HL-60 (cell line): ENCODE measurements at regions not wholly inside any gene's neighbourhood (a gene's known extent, or its start where the extent isn't known, plus 50 kb on each side); places are given as distances from the start of the nearest gene placed in this dataset.

Experiments used
- CTCF ChIP-seq: IDR thresholded peaks from one replicate; pipeline ENCODE4 v1.5.1; 2011; ENCODE audit warnings: low read length, control low read depth, inconsistent platforms; ENCODE audit not compliant: insufficient read depth
- POLR2AphosphoS5 ChIP-seq: IDR thresholded peaks from 2 replicates; pipeline ENCODE4 v1.6.1; 2012; ENCODE audit warnings: low read depth

- TF ChIP-seq CTCF (no peak), POLR2AphosphoS5 (no peak)
Measured at GRCh38 chr14:56959121-56959520, 148.8 kb upstream of the OTX2 start.
